ENCODE measurements at regions not wholly inside any gene's neighbourhood (a gene's known extent, or its start where the extent isn't known, plus 50 kb on each side); places are given as distances from the start of the nearest gene placed in this dataset.

DNA sequence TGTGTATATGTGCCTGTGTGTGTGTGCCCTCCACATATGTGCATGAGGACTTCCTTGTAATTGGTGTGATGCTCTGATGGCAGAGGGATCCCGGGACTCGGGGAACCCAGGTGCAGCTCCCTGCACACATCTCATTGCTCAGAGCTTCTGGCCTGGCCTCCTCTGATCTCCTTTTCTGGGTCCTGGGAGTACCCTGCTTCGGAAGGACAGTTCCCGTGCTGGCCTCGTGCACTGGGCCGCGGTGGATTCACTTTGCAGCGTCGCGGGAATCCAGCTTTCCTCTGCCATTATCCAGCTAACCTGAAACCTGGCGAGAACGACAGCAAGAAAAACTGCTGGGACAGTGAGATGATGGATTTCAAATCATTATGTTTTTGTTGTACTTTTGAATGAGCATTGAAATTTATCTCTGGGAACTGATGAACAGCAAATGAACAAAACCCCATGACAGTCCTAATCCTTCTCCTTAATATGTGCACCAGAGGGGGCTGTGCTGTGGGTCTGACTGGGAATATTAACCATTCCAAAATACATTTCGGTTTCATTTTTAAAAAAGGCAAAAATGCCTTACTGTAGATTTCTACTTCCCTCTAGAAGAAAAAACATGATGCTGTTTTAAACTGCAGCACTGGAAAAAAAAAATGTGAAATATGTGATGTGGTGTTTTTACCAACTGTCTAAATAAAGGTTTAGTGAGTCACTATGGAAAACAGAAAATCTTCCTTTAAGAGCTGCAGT is 78.2 kb downstream of the PTGR3 start:
- no peak for DNase-seq

- DNase-seq, result no peak
Observed at GRCh38 chr18:75129717-75130477, 79.0 kb downstream of the PTGR3 start.

DNA sequence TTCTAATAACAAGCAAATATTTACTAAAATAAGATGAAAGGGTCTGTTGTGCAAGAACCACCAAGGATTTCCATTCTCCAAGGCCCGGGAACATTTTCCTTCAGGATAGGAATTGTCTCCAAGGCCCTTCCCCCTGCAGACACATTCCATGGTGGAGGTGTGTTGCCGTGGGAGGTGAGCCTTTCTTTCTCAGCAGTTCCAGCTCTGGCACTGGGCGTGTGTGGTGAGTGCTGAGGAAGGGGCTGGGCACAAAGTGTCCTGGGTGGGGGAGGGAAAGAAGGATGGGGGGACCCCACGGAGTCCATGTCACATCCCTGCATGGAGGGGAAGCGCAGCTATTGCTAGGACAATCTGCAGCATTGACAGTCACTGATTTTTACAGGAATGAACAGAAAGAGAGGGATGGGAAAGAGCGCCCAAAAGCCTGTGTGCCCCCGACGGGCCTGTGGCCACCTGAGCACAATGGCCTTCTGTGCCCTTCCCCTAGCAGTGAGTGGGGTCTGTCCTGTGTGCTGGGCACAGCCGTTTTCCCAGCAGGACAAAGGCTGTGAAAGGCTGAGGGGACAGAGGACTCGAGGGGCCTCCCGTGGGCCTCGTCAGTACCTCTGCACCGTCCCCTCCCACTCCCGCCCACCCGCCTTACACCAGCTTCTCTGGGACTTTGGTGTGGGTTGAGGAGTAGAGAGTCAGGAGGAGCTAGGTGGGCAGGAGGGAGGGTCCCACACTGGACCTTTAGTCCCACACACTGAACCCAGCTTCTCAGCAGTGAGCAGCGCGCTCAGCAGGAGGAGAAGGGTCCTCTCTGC is 79.8 kb downstream of the PTGR3 start:
- no peak for DNase-seq

DNA sequence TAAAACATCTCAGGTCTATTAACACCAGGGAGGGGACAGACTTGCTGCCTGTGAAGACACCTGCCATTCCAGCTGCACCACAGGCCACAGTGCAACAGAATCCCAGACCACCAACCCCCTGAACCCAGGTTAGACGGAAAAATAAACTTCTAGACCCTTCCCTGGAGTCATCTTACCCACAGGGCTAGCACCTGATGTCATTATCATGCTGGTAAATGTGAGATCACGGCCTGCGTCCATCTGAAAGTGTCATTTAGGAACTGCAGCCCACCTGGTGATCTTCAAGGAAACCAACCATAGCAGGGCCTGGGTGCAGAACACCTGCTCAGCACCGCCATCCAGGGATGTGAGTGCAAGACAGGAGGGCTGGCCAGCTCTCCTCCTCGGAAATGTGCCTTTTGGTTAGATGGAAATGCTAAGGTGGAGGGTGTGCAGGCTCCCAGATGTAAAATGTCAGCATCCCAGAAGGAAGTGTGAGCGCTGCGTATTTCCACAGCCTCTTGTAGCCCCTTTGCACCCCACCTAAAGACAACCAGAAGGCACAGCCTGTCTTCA is 80.8 kb downstream of the PTGR3 start:
- no peak for DNase-seq

DNA sequence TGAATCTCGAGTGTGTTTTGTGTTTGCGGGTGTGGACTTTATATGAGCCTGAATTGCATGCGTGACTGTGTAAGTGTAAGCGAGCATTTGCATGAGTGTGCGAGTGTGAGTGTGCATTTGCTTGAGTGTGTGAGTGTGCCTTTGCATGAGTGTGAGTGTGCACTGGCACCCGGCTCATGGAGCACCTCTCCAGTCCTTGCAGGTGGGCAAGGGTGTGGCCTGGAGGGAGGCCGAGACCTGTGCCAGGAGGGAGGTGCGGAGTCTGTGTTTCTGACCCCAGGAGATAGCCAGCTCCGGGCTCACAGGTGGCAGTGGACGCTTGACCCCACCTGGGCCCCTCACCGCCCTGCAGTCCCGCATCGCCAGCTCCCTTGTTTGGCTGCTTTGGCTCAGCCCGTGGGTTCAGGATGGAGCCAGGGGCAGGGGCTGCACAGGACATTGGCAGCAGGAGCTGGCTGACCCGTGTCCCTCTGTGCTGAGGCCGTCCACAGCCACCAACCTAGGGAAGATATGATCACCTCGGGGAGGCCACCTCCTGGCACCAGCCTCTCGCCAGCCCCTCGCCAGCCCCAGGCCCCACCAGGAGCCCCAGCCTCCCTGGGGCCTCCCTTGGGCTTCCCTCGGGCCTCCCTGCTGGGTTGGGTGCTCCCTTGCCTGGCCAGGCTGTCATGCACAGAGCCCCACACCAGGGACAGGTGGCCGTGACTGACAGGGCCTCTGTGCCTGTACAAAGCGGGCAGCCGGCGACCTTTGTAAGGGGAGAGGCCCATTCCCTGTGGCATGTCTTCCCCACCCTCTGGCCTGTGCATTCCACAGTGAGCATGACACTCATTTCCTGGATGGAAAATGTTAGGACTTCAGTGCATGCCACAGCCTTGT is 81.6 kb downstream of the PTGR3 start:
- no peak for DNase-seq

GRCh38 chr18:75125382-75126331 is 83.3 kb downstream of the PTGR3 start:
- peak in 1 of 2 experiments; percentile 49 for DNase-seq

- peak in 1 of 2 experiments; percentile 25 for DNase-seq
Observed at GRCh38 chr18:75124991-75125381, 84.0 kb downstream of the PTGR3 start.

- DNase-seq, result no peak
Observed at GRCh38 chr18:75124551-75124950, 84.4 kb downstream of the PTGR3 start.

- DNase-seq, result no peak
Observed at GRCh38 chr18:75123113-75123512, 85.8 kb downstream of the PTGR3 start.

- no peak for DNase-seq
Observed at GRCh38 chr18:75122334-75122958, 86.5 kb downstream of the PTGR3 start.

- DNase-seq, result no peak
Observed at GRCh38 chr18:75121266-75121665, 87.7 kb downstream of the PTGR3 start.

GRCh38 chr18:75120521-75120920 is 88.4 kb downstream of the PTGR3 start:
- DNase-seq, result no peak

DNA sequence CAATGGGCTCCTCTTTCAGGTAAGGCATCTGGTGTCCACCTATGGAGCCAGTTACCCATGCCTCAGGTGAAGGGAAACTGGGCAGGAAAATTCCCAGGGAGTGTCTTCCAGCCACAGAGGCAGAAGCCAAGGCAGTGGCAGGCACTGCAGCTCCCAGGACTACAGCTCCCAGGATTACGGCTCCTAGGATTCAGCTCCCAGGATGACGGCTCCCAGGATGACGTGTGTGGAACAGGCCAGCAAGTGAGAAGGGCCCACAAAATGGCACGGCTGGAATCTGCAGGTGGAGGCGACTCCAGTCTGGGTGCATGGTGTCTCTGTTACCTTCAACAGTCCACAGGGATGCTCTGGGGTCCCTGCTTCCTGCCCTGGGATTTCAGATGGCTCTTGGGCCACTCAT is 92.1 kb downstream of the PTGR3 start:
- no peak for DNase-seq

DNA sequence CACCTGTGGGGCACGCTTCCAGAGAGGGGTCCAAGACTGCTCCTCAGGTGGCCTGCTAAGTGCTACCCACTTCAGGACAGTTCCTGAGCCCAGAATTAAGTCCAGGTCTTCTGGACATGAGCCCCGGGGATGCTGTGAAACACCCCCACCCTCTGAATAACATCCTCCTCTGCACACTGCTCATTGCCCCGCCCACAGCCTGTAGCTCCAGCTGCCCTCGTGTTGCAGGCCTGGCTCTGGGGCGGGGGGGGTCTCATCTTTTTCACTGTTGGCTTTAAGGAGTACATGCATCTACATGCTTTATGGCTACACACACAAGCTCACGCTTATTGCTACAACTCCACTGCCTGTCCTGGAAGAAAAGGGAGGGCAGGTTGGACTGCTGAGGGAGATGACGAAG is 92.8 kb downstream of the PTGR3 start:
- no peak for DNase-seq

- DNase-seq, result no peak
Observed at GRCh38 chr18:75115514-75115913, 93.4 kb downstream of the PTGR3 start.

Measured in NCI-H526 (cell line).